GDM1 (cell line): ENCODE measurements at regions not wholly inside any gene's neighbourhood (a gene's known extent, or its start where the extent isn't known, plus 50 kb on each side); places are given as distances from the start of the nearest gene placed in this dataset.
"Not testable (repeated sequence)": the region's sequence is repeated elsewhere in the genome, so short reads cannot be mapped to it uniquely, and the experiment has no call there.

Experiments
- DNase-seq: peaks from one replicate; lab custom pipeline; 2025; lab: John Stamatoyannopoulos, UW

DNA sequence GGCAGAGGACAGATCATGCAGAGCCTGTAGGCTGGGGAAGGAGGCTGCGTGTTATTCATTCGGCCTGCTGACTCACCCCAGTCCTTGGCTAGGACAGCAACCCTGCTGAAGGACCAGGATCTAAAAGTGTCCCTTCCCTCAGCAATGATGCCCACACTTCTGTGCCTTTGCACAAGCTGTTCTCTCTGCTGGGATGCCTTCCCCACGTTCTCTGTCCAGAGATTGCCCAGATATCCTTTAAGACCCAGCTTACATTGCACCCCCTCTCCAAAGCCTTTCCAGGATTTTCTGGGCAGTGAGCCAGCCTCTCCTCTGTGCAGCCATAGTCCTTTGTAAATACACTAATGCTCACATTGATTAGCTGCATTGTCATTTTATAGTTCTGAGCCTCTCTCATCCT lies 99.3 kb upstream of the CHD6 start:
- DNase-seq = no peak

DNA sequence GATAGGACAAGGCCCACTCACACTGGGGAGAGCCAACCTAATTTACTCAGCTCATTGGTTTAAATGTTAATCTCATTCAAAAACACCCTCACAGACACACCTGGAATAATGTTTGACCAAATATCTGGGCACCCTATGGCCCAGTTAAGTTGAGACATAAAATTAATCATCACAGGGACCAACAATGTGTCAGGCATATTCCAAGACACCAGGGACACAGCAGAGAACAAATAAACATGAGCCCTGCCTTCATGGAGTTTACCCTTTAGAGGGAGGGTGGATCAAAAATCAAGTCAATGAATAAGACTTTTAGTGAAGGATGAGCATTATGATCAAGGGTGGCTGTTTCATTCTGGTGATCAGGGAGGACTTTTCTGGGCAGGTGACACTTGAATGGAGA lies 98.7 kb upstream of the CHD6 start:
- no peak for DNase-seq

- DNase-seq = no peak
These were observed 98.3 kb upstream of the CHD6 start for GRCh38 chr20:41716436-41716835.

GRCh38 chr20:41715526-41715925 lies 97.3 kb upstream of the CHD6 start:
- DNase-seq = no peak

- DNase-seq = no peak
These were observed 95.9 kb upstream of the CHD6 start for GRCh38 chr20:41714030-41714429.

DNA sequence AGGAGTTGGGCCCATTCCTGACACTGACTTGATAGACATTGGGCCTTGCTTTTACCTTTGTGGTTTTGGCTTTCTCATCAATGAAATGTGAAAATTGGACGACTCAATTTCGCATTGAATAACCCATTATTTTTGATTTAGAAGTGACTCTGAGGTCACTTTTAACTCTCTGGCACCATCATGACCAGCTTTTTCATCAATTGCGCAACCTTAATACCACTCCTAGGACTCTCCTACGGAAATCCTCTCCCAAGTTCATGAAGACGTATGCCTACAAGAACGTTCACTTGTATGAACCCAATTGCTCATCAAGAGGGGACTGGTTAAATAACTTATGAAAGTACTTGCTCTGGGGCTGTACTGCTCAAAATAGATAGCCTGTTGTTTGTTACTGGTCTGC lies 86.7 kb upstream of the CHD6 start:
- DNase-seq = no peak

GRCh38 chr20:41702647-41703046 lies 84.5 kb upstream of the CHD6 start:
- no peak for DNase-seq

- no peak for DNase-seq
These were observed 83.6 kb upstream of the CHD6 start for GRCh38 chr20:41701588-41702348.

- DNase-seq = not testable (repeated sequence)
These were observed 81.5 kb upstream of the CHD6 start for GRCh38 chr20:41699673-41700072.

DNA sequence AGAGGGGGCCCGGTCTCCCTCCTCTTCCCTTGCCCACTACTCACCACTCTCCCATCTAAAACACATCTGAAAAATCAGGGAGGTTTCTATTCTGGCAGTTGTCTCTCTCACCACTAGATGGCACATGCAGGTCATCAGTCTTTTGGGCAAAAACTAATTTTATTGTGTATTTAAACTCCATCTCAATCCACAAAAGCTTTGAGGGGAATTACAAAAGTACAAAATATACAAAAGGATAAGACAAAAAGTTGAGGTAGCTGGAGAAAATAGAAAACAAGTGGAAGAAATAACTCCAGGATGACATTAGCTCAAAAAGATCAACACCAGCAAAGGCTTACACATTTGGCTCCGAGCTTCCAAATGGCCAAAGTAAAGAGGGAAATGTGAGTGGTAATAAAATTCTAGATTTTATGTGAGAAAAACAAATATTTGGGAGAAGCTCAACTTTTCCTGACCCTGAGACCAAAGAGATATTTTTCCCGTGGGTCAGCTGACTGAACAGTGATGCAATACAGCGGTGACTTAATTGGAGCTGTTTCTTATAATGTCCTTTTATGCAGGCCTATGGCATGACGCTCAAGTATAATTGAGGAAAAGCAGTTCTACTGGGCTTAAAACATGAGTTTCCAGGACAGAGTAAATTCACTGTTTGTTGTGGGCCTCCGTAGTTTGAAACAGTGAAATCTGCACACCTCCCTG lies 79.8 kb upstream of the CHD6 start:
- DNase-seq = no peak

DNA sequence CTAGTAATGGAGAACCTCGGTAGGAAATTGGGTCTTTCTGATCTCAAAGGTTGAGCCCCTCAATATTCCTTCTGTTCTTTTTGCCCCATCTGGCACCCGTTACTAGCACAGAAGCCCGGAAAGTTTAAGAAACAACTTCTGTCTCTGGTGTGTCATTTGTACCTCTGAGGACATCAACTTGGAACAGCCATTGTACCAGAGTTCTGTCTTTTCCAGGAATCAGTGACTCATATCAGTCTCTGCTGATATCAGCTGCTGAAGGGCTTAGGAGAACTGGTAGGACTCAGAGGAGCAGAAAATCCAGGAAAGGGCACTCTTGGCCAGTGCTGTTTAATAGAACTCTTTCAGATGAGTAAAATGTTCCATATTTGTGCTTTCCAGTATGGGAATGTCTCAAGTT lies 78.3 kb upstream of the CHD6 start:
- no peak for DNase-seq

- no peak for DNase-seq
These were observed 76.6 kb upstream of the CHD6 start for GRCh38 chr20:41694796-41695195.

DNA sequence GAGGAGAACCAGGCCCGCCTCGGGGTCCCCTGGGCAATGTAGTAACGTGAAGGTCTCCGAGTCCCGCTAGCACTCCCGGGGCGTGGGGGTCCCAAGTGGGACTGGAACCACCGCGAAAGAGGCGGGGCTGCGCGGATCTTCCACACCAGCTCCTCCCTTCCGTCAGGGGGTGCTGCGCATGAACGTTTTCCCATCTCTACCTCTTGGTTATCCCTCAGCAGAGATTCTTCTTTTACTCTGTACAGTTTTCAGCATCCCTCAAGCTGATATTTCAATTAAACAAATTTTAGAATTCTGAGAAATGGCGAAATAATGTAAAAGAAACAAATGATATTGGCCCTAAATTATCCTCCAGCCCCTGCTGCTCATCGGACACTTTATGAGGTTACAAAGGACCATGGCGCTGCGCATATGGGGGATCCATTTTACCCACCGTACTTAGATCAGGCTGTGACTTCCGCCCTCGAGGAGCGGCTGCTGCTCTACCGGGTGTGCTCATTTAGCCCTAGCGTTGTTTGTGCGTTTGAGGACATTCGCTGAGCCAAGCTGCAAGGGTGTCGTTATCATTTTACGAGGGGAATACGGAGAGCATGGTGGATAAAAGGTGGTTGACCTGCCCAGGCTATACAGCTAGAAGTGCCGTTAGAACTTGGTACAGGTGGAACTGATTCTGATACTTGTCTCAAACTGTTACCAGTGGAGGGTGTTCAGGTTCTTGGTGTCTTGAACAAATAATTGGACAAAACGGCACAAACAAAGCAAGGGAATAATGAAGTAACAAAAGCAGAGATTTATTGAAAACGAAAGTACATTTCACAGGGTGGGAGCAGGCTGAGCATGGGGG lies 75.2 kb upstream of the CHD6 start:
- DNase-seq = peak; percentile 72

GRCh38 chr20:41692479-41693135 lies 74.4 kb upstream of the CHD6 start:
- peak; percentile 68 for DNase-seq

- DNase-seq = no peak
These were observed 73.3 kb upstream of the CHD6 start for GRCh38 chr20:41691443-41691842.

- DNase-seq = no peak
These were observed 72.5 kb upstream of the CHD6 start for GRCh38 chr20:41690702-41691101.

DNA sequence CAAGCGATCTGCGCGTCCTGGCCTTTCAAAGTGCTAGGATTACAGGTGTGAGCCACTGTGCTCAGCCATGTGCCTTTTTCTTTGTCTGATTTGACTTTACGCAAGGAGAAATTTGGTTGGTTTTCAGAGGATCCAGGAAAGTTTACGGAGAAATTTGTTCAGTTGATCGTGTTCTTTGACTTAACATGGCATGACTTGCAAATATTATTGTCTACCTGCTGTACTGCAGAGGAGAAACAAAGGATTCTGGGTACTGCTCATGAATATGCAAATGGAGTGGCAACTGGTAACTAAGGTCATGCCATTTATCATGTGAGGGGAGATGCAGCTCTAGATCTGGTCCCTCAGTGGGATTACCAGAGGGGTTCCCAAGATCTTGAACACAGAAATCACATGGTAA lies 68.8 kb upstream of the CHD6 start:
- DNase-seq = no peak

DNA sequence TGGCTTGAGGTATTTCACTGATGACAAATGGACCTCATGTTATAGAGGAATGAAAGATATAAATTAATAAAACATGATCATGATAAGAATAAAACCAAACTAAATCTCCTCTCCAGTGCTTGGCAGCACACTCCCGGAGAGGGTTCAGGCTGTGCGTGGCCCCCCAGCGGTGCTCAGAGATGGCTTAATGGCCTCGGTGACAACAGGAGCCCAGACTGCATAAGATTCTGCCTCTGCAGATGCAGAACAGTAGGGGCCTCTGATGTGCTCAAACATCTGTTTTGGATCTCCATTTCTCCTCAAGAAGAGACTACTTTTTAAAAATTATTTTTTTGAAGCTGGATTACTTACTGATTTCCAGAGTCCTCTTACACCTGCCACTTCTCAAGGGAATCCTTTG lies 67.0 kb upstream of the CHD6 start:
- DNase-seq = not testable (repeated sequence)

DNA sequence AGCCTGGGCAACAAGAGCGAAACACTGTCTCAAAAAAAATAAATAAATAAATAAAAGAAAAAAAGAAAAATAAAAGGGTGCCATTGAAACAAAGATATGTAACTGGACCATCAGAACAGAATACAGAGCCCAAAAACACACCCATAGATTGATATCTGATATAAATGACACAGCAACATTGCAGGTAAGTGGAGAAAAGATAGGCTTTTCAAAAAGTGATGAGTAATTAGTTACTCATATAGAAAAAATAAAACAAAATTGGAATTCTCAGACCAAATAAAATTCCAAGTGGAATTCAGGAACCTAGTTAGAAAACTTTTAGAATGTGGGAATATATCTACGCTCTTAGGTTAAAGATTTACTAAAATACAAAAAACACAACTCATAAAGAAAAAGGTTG lies 60.6 kb upstream of the CHD6 start:
- DNase-seq = no peak

- no peak for DNase-seq
These were observed 54.1 kb upstream of the CHD6 start for GRCh38 chr20:41672282-41672681.

DNA sequence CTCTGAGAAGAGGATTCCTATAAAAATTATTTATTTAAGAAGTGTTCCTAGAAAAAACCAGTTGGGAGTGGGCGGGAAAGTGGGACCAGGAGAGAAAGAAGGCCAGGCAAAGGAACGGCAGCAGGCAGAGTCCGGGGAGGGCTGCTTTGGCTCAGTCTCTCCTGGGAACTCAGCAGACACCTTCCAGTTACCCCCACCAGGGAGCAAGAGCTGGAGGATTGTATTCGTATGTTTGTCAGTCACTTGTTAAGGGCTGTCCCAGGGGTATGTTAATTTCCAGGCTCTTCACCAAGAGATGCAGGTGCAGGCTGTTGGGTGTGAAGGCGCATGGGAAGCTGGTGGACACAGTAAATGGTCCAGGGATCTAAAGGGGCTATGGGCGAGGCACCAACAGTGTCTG lies 53.0 kb upstream of the CHD6 start:
- no peak for DNase-seq

DNA sequence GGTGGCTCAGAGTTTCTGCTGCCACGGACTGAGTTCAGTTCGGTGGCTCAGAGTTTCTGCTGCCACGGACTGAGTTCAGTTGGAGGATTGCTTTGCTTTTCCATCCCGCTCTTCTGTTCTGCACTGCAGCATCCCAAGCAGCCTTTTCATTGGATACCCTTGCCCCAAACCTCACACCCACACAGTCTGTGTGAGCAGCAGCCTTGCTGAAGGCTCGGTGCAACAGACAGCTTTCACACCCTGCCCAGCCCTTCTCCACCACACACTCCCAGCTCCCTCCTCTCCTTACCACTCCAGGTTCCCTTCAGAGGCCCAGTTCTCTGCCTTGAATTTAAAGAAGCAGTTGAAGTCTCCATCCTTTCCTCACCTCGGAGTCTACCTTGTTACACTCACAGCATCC lies 52.5 kb upstream of the CHD6 start:
- no peak for DNase-seq
